CD14-positive monocyte (primary cell): ENCODE measurements at regions not wholly inside any gene's neighbourhood (a gene's known extent, or its start where the extent isn't known, plus 50 kb on each side); places are given as distances from the start of the nearest gene placed in this dataset.

ENCODE experiments used
- DNase-seq, 3 donors: peaks; one replicate each; pipeline ENCODE4 v3.0.0-alpha.2; 2011 to 2022
- H2AFZ ChIP-seq: 2 replicates; pipeline ENCODE4 v1.6.0; 2012; ENCODE audit warnings: mild to moderate bottlenecking, low read depth, low read length, inconsistent platforms; ENCODE audit not compliant: insufficient read depth, poor library complexity, severe bottlenecking
- H3K27ac ChIP-seq, 2 donors: 1 replicate in 1 of 2; 2 replicates in 1 of 2; pipeline ENCODE4 v1.5.1; 2012 to 2013; ENCODE audit warnings: low read length in 2 of 2, control low read depth in 1 of 2, inconsistent platforms in 1 of 2, low read depth in 1 of 2, mild to moderate bottlenecking in 1 of 2
- H3K27me3 ChIP-seq, 2 donors: one replicate each; pipeline versions ENCODE4 v1.6.0 to v1.6.1; 2011 to 2013; ENCODE audit warnings: low read length in 2 of 2; ENCODE audit not compliant: control insufficient read depth in 2 of 2, insufficient read depth in 2 of 2
- H3K36me3 ChIP-seq, 2 donors: replicated peaks in 1 of 2; 1 replicate in 1 of 2; 2 replicates in 1 of 2; pipeline versions ENCODE4 v1.5.1 to v1.6.1; 2012 to 2013; ENCODE audit warnings: low read length in 2 of 2, control low read depth in 1 of 2, inconsistent platforms in 1 of 2, mild to moderate bottlenecking in 1 of 2; ENCODE audit not compliant: insufficient read depth in 2 of 2, control insufficient read depth in 1 of 2
- H3K4me1 ChIP-seq, 2 donors: 1 replicate in 1 of 2; 2 replicates in 1 of 2; pipeline versions ENCODE4 v1.5.1 to v1.6.1; 2012 to 2013; ENCODE audit warnings: low read length in 2 of 2, control low read depth in 1 of 2, inconsistent platforms in 1 of 2, mild to moderate bottlenecking in 1 of 2, moderate library complexity in 1 of 2; ENCODE audit not compliant: insufficient read depth in 2 of 2, control insufficient read depth in 1 of 2
- H3K4me2 ChIP-seq: replicated peaks from 2 replicates; pipeline ENCODE3; 2012; ENCODE audit warnings: low read length, moderate library complexity, mild to moderate bottlenecking; ENCODE audit not compliant: poor library complexity, severe bottlenecking; ENCODE audit errors: extremely low read depth
- H3K4me3 ChIP-seq, 3 experiments: fragments of 200-600 bp in 1 of 3; sonication (generic) in 1 of 3; replicated peaks in 1 of 3; 1 replicate in 2 of 3; 2 replicates in 1 of 3; pipeline ENCODE4 v1.5.1; 2011 to 2013; ENCODE audit warnings: low read length in 3 of 3, mild to moderate bottlenecking in 3 of 3, control low read depth in 2 of 3, low read depth in 2 of 3, inconsistent platforms in 1 of 3, moderate library complexity in 1 of 3
- H3K79me2 ChIP-seq: 2 replicates; pipeline ENCODE4 v1.6.0; 2012; ENCODE audit warnings: mild to moderate bottlenecking, control low read depth, inconsistent platforms, low read length, moderate library complexity; ENCODE audit not compliant: insufficient read depth
- H3K9ac ChIP-seq: 2 replicates; pipeline ENCODE4 v1.6.0; 2017; ENCODE audit warnings: low read length, mild to moderate bottlenecking; ENCODE audit not compliant: insufficient read depth, poor library complexity, severe bottlenecking
- H3K9me3 ChIP-seq, 2 donors: replicated peaks in 1 of 2; 1 replicate in 1 of 2; 2 replicates in 1 of 2; pipeline versions ENCODE4 v1.5.1 to v1.6.1; 2012 to 2013; ENCODE audit warnings: low read length in 2 of 2, control low read depth in 1 of 2; ENCODE audit not compliant: control insufficient read depth in 1 of 2, insufficient read depth in 1 of 2
- H4K20me1 ChIP-seq: 2 replicates; pipeline ENCODE4 v1.6.0; 2012; ENCODE audit warnings: mild to moderate bottlenecking, low read length, control low read depth, moderate library complexity; ENCODE audit not compliant: insufficient read depth
- H3K27ac Mint-ChIP-seq, 7 donors: one replicate each; pipeline ENCODE4 v1.8.0; 2020; ENCODE audit warnings: mild to moderate bottlenecking in 7 of 7, mixed read lengths in 7 of 7, moderate library complexity in 6 of 7, inconsistent platforms in 2 of 7
- H3K27me3 Mint-ChIP-seq, 3 donors: one replicate each; pipeline ENCODE4 v1.8.0; 2021 to 2022; ENCODE audit warnings: low read depth in 3 of 3, mild to moderate bottlenecking in 3 of 3, mixed read lengths in 3 of 3, moderate library complexity in 3 of 3, inconsistent platforms in 1 of 3
- H3K36me3 Mint-ChIP-seq, 2 donors: one replicate each; pipeline ENCODE4 v1.8.0; 2020; ENCODE audit warnings: mixed read lengths in 2 of 2, inconsistent platforms in 1 of 2, mild to moderate bottlenecking in 1 of 2
- H3K4me1 Mint-ChIP-seq: one replicate; pipeline ENCODE4 v1.8.0; 2020; ENCODE audit warnings: mild to moderate bottlenecking, mixed read lengths
- H3K4me3 Mint-ChIP-seq, 2 donors: one replicate each; pipeline ENCODE4 v1.8.0; 2020; ENCODE audit warnings: mild to moderate bottlenecking in 2 of 2, mixed read lengths in 2 of 2, moderate library complexity in 1 of 2
- H3K9me3 Mint-ChIP-seq, 7 donors: one replicate each; pipeline ENCODE4 v1.8.0; 2020 to 2022; ENCODE audit warnings: mixed read lengths in 7 of 7, mild to moderate bottlenecking in 6 of 7, moderate library complexity in 6 of 7, inconsistent platforms in 2 of 7
- whole genome bisulfite sequencing: methylation state at CpG from one replicate; pipeline ENCODE4 v1.1.5; 2013; ENCODE audit warnings: missing lambda C conversion rate; ENCODE audit not compliant: insufficient coverage; 5-methylcytosine and 5-hydroxymethylcytosine counted together
- intact Hi-C, 2 donors: fragments of 100-400 bp; cut with micrococcal nuclease; formaldehyde crosslinking; loops; one replicate each; pipeline versions ENCODE4 v1.15.0 to v1.15.1; 2023
- TF ChIP-seq, protein P1 (sequence below): fragments of 200-600 bp; IDR thresholded peaks from one replicate; pipeline ENCODE4 v1.8.0; 2022; ENCODE audit warnings: antibody characterized with exemption, mild to moderate bottlenecking

DNA sequence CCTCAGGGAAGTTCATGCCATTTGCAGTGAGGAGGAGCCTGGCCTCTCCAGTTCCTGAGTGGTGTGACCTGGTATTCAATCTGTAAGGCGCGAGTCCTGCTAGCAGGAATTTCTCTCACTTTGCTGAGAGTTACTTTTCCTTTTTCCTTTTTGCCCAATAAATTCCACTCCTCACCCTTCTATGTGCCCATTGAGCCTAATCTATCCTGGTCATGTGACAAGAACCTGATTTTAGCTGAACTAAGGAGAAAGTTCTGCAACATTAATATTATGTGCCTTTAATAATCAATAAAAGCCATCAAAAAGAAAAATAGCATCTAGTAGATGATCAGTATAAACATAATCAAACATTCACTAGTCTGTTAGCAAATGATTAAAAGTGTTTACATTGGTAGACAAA lies 136.1 kb upstream of the POGK start:
- H3K4me3 Mint-ChIP-seq: no peak overlapping the region
- no peak overlapping the region for H2AFZ ChIP-seq
- no peak overlapping the region for H3K4me3 ChIP-seq
- no peak overlapping the region for H3K9ac ChIP-seq
- no peaks in the 10 kb centered on the region for H3K27me3 ChIP-seq
- TF ChIP-seq, protein P1, sequence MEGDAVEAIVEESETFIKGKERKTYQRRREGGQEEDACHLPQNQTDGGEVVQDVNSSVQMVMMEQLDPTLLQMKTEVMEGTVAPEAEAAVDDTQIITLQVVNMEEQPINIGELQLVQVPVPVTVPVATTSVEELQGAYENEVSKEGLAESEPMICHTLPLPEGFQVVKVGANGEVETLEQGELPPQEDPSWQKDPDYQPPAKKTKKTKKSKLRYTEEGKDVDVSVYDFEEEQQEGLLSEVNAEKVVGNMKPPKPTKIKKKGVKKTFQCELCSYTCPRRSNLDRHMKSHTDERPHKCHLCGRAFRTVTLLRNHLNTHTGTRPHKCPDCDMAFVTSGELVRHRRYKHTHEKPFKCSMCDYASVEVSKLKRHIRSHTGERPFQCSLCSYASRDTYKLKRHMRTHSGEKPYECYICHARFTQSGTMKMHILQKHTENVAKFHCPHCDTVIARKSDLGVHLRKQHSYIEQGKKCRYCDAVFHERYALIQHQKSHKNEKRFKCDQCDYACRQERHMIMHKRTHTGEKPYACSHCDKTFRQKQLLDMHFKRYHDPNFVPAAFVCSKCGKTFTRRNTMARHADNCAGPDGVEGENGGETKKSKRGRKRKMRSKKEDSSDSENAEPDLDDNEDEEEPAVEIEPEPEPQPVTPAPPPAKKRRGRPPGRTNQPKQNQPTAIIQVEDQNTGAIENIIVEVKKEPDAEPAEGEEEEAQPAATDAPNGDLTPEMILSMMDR: no peak
- no peak overlapping the region for H3K27ac ChIP-seq
- H3K4me1 ChIP-seq: no peaks in the 10 kb centered on the region
- no peaks in the 10 kb centered on the region for H3K79me2 ChIP-seq
- DNase-seq: no peak
- H3K27ac Mint-ChIP-seq: no peak overlapping the region
- no peaks in the 10 kb centered on the region for H3K36me3 ChIP-seq
- peaks cover 0 to 4% (median 2%) of the 10 kb centered on the region in 3 donors for H3K27me3 Mint-ChIP-seq
- no peaks in the 10 kb centered on the region for H3K9me3 ChIP-seq
- intact Hi-C loops: no loop called here
- H3K9me3 Mint-ChIP-seq: peaks cover 0 to 2% (median 0%) of the 10 kb centered on the region in 7 donors
- no peaks in the 10 kb centered on the region for H3K4me1 Mint-ChIP-seq
- no peaks in the 10 kb centered on the region for H3K36me3 Mint-ChIP-seq
- no CpG with 5 or more reads among the region's 2 CpGs for WGBS
- no peaks in the 10 kb centered on the region for H4K20me1 ChIP-seq
- H3K4me2 ChIP-seq: no peak overlapping the region

DNA sequence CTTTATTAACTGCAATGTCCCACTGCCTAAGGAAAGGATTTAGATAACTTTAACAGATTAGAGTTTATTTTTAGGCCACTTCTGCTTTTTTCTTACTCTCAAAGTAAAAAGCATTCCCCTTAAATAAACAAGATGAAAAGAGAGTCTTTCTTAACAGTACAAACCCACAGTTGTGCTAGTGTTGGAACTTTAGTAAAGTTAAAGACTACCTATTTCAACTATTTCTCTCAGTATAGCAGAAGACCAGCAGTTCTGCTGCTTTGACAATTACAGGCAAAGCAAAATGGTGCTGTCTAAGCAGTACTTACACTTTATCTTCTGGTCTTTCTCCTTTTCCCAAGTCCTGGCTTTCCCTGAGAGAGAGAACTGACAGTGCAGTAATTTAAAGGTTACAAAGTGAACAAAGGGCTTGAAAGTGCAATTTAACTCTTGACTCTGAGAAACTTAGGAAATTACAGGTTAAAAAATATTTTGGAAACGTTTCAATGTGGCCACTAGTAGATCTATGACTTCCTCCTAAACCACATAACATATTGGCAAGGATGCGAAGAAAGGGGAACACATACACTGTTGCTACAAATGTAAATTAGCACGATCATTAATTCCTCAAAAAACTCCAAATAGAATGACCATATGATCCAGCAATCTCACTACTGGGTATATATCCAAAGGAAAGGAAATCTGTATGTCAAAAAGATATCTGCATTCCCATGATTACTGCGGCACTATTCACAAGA lies 135.4 kb upstream of the POGK start:
- Histone ChIP-seq H3K4me3 (no peak overlapping the region), H3K4me2 (no peak overlapping the region), H3K27me3 (no peaks in the 10 kb centered on the region), H3K9ac (no peak overlapping the region), H3K27ac (no peak overlapping the region), H4K20me1 (no peaks in the 10 kb centered on the region), H3K79me2 (no peaks in the 10 kb centered on the region), H3K36me3 (no peaks in the 10 kb centered on the region), H3K4me1 (no peaks in the 10 kb centered on the region), H2AFZ (no peak overlapping the region), H3K9me3 (no peaks in the 10 kb centered on the region)
- Mint-ChIP-seq H3K4me1 (no peaks in the 10 kb centered on the region), H3K36me3 (no peaks in the 10 kb centered on the region), H3K27me3 (peaks cover 0 to 4% (median 4%) of the 10 kb centered on the region in 3 donors), H3K27ac (no peak overlapping the region), H3K4me3 (no peak overlapping the region), H3K9me3 (peaks cover 0 to 5% (median 2%) of the 10 kb centered on the region in 7 donors)
- WGBS: no CpG with 5 or more reads among the region's 4 CpGs
- intact Hi-C loops: no loop called here
- TF ChIP-seq, protein P1: no peak
- no peak for DNase-seq
